ENCODE measurements at regions not wholly inside any gene's neighbourhood (a gene's known extent, or its start where the extent isn't known, plus 50 kb on each side); places are given as distances from the start of the nearest gene placed in this dataset.

DNA sequence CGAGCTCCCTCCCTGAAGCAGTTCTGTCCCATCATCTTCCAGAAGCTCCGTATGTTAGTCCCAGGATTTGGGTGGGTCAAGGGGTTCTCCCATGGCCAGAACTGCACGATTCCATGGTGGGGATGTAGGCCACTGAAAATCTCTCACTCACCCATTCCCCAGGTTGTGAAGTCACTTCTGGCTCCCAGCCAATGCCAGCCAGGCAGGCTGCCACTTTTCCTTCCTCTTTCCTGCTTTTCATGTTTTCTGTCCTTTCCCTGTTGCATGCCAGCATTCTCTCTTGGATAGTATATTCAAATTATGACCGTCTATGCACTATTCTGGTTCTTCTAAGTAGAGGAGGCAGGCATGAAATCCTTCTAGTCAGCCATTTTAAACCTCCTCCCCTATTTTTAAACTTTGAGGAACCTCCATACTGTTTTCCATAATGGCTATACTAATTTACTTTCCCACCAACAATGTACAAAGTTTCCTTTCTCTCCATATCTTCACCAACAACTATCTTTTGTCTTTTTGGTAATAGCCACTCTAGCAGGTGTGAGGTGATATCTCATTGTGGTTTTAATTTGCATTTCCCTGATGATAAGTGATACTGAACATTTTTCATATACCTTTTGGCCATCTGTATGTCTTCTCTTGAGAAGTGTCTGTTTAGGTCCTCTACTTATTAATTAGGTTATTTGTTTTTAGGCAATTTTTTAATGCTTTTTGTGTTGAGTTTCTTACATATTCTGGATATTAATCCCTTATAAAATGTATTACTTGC is 182.1 kb upstream of the TET2 start:
- TF ChIP-seq, protein P1, sequence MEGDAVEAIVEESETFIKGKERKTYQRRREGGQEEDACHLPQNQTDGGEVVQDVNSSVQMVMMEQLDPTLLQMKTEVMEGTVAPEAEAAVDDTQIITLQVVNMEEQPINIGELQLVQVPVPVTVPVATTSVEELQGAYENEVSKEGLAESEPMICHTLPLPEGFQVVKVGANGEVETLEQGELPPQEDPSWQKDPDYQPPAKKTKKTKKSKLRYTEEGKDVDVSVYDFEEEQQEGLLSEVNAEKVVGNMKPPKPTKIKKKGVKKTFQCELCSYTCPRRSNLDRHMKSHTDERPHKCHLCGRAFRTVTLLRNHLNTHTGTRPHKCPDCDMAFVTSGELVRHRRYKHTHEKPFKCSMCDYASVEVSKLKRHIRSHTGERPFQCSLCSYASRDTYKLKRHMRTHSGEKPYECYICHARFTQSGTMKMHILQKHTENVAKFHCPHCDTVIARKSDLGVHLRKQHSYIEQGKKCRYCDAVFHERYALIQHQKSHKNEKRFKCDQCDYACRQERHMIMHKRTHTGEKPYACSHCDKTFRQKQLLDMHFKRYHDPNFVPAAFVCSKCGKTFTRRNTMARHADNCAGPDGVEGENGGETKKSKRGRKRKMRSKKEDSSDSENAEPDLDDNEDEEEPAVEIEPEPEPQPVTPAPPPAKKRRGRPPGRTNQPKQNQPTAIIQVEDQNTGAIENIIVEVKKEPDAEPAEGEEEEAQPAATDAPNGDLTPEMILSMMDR (IDR thresholded peaks at IDR 0.05), result no peak
- no peak for TF ChIP-seq POLR2A (IDR thresholded peaks at IDR 0.05)
